HepG2 (cell line): ENCODE measurements at regions not wholly inside any gene's neighbourhood (a gene's known extent, or its start where the extent isn't known, plus 50 kb on each side); places are given as distances from the start of the nearest gene placed in this dataset.

Experiments
- ATAC-seq: fragments of 200-7000 bp; cut with Tn5 transposase; 3 replicates; pipeline ENCODE4 v1.9.1; 2020; ENCODE audit warnings: mild to moderate bottlenecking, moderate library complexity
- BruUV-seq: library from RNA; stranded (reverse); fragments of 400-500 nt; replicated peaks from 2 replicates; lab custom pipeline; 2021; lab: Mats Ljungman, UMichigan
- CTCF ChIA-PET: fragments of 300-600 bp; formaldehyde crosslinking; extraction: SDS; loops from one replicate; lab custom pipeline; 2021; ENCODE audit warnings: low total read pairs, inconsistent platforms, low intra/inter-chr PET ratio; lab: Yijun Ruan, JAX
- POLR2A ChIA-PET: fragments of 350-600 bp; sonication (Branson Sonifier 250); formaldehyde crosslinking; loops from one replicate; lab custom pipeline; 2020; ENCODE audit warnings: antibody characterized with exemption, inconsistent platforms; lab: Yijun Ruan, JAX
- DNase-seq: peaks from one replicate; pipeline ENCODE4 v3.0.0-alpha.2; 2015; ENCODE audit warnings: low spot score
- FAIRE-seq: peaks from 3 replicates; lab custom pipeline; 2011; peaks lifted over from hg19 to GRCh38; lab: Jason Lieb, UNC
- H2AFZ ChIP-seq: one replicate; pipeline ENCODE4 v1.6.1; 2011; ENCODE audit warnings: low read length, inconsistent platforms
- H3K27ac ChIP-seq: fragments of 300-600 bp; 3 replicates; pipeline ENCODE4 v1.8.0; 2011; ENCODE audit warnings: mixed run types, mild to moderate bottlenecking, mixed read lengths, low read length, inconsistent platforms; ENCODE audit not compliant: insufficient read depth; ENCODE audit errors: extremely low read length
- H3K27me3 ChIP-seq, 2 experiments: fragments of 200-600 bp in 1 of 2; 2 replicates in 1 of 2; 3 replicates in 1 of 2; pipeline versions ENCODE4 v1.6.0 to v1.8.0; 2011; ENCODE audit warnings: low read length in 2 of 2, mild to moderate bottlenecking in 2 of 2, moderate library complexity in 2 of 2, inconsistent platforms in 1 of 2; ENCODE audit not compliant: insufficient read depth in 2 of 2, control insufficient read depth in 1 of 2
- H3K36me3 ChIP-seq, 2 experiments: fragments of 200-600 bp in 1 of 2; replicated peaks in 1 of 2; 2 replicates in 1 of 2; 3 replicates in 1 of 2; pipeline versions ENCODE4 v1.5.1 to v1.8.0; 2011; ENCODE audit warnings: low read length in 2 of 2, inconsistent platforms in 1 of 2; ENCODE audit not compliant: insufficient read depth in 2 of 2, control insufficient read depth in 1 of 2
- H3K4me1 ChIP-seq: 2 replicates; pipeline ENCODE4 v1.5.1; 2012; ENCODE audit warnings: low read length, inconsistent platforms; ENCODE audit not compliant: insufficient read depth
- H3K4me2 ChIP-seq: 2 replicates; pipeline ENCODE4 v1.6.0; 2011; ENCODE audit warnings: low read depth, low read length, inconsistent platforms
- H3K4me3 ChIP-seq, 3 experiments: fragments of 200-600 bp in 1 of 3; sonication (generic), shearing (Covaris generic) in 1 of 3; replicated peaks in 1 of 3; 2 replicates each; pipeline ENCODE4 v1.5.1; 2011 to 2016; ENCODE audit warnings: low read length in 3 of 3, inconsistent platforms in 2 of 3, low read depth in 2 of 3, mild to moderate bottlenecking in 2 of 3, control low read depth in 1 of 3, mixed read lengths in 1 of 3; ENCODE audit not compliant: insufficient read depth in 1 of 3
- H3K79me2 ChIP-seq: one replicate; pipeline ENCODE4 v1.6.1; 2011; ENCODE audit warnings: low read length, inconsistent platforms; ENCODE audit not compliant: insufficient read depth
- H3K9ac ChIP-seq: 2 replicates; pipeline ENCODE4 v1.6.0; 2011; ENCODE audit warnings: mild to moderate bottlenecking, low read depth, low read length, inconsistent platforms; ENCODE audit not compliant: insufficient read depth
- H3K9me3 ChIP-seq: 2 replicates; pipeline ENCODE4 v1.5.1; 2012; ENCODE audit warnings: mild to moderate bottlenecking, low read length
- H4K20me1 ChIP-seq: 2 replicates; pipeline ENCODE4 v1.6.0; 2011; ENCODE audit warnings: inconsistent platforms, mild to moderate bottlenecking, low read length, moderate library complexity; ENCODE audit not compliant: insufficient read depth
- ARID2 ChIP-seq: sonication (generic); formaldehyde crosslinking; IDR thresholded peaks from 2 replicates; pipeline ENCODE4 v1.8.1; 2022; ENCODE audit warnings: mild to moderate bottlenecking, missing genetic modification reagents, borderline replicate concordance
- GFI1 ChIP-seq: sonication (generic); formaldehyde crosslinking; IDR thresholded peaks from 2 replicates; pipeline ENCODE4 v1.5.0; 2020; ENCODE audit warnings: missing genetic modification reagents, mild to moderate bottlenecking, borderline replicate concordance
- HNF1B ChIP-seq: sonication (generic); formaldehyde crosslinking; IDR thresholded peaks from 2 replicates; pipeline ENCODE4 v1.5.1; 2020; ENCODE audit warnings: mild to moderate bottlenecking, moderate library complexity, missing genetic modification reagents
- KLF12 ChIP-seq: sonication (generic); formaldehyde crosslinking; IDR thresholded peaks from 2 replicates; pipeline ENCODE4 v1.4.0; 2020; ENCODE audit warnings: missing genetic modification reagents, borderline replicate concordance
- KMT2B ChIP-seq: IDR thresholded peaks from 2 replicates; pipeline ENCODE4 v1.6.1; 2016; ENCODE audit warnings: missing genetic modification reagents, missing compliant biosample characterization
- MTA1 ChIP-seq: sonication (generic); formaldehyde crosslinking; IDR thresholded peaks from 2 replicates; pipeline ENCODE4 v1.4.0; 2020; ENCODE audit warnings: missing genetic modification reagents, mild to moderate bottlenecking, borderline replicate concordance
- MYC ChIP-seq: sonication (generic); formaldehyde crosslinking; IDR thresholded peaks from 2 replicates; pipeline ENCODE4 v1.9.0; 2021; ENCODE audit warnings: missing genetic modification reagents, borderline replicate concordance
- NCOA5 ChIP-seq: sonication (generic); formaldehyde crosslinking; IDR thresholded peaks from 2 replicates; pipeline ENCODE4 v1.4.0; 2020; ENCODE audit warnings: missing genetic modification reagents
- PREB ChIP-seq: sonication (generic); formaldehyde crosslinking; IDR thresholded peaks from 2 replicates; pipeline ENCODE4 v1.4.0; 2020; ENCODE audit warnings: missing genetic modification reagents
- SIX4 ChIP-seq: sonication (generic); formaldehyde crosslinking; IDR thresholded peaks from 2 replicates; pipeline ENCODE4 v1.4.0; 2020; ENCODE audit warnings: missing genetic modification reagents
- ZNF335 ChIP-seq: sonication (generic); formaldehyde crosslinking; IDR thresholded peaks from 2 replicates; pipeline ENCODE4 v1.4.0; 2020; ENCODE audit warnings: missing genetic modification reagents
- ZNF572 ChIP-seq: sonication (generic); formaldehyde crosslinking; IDR thresholded peaks from 2 replicates; pipeline ENCODE4 v1.5.1; 2020; ENCODE audit warnings: mild to moderate bottlenecking, missing genetic modification reagents
- ZNF577 ChIP-seq: sonication (generic); formaldehyde crosslinking; IDR thresholded peaks from 2 replicates; pipeline ENCODE4 v1.4.0; 2020; ENCODE audit warnings: mild to moderate bottlenecking, low read depth, missing genetic modification reagents, borderline replicate concordance
- ZNF768 ChIP-seq: sonication (generic); formaldehyde crosslinking; IDR thresholded peaks from 2 replicates; pipeline ENCODE4 v1.4.0; 2020; ENCODE audit warnings: missing genetic modification reagents
- ZZZ3 ChIP-seq: sonication (generic); formaldehyde crosslinking; IDR thresholded peaks from 2 replicates; pipeline ENCODE4 v1.4.0; 2020; ENCODE audit warnings: missing genetic modification reagents, mild to moderate bottlenecking, borderline replicate concordance
- WGBS: methylation state at CpG from one replicate; pipeline ENCODE4 v1.1.6; 2017; ENCODE audit warnings: low lambda C conversion rate; 5-methylcytosine and 5-hydroxymethylcytosine counted together
- in situ Hi-C: cut with HindIII; loops from 2 replicates; pipeline ENCODE4 v1.10.0; 2017; ENCODE audit warnings: low pct_unique_long_range_greater_than_20kb; ENCODE audit not compliant: extremely low pct_ligation_motif_present
- intact Hi-C: fragments of 100-400 bp; cut with micrococcal nuclease; formaldehyde crosslinking; loops from one replicate; pipeline ENCODE4 v1.10.0; 2022; ENCODE audit not compliant: unreplicated experiment

GRCh38 chr5:6847870-6848269 lies 134.6 kb downstream of the TENT4A start:
- 56% methylated on average over 6 of the region's 6 CpGs for WGBS
- intact Hi-C loops: no loop called here
- Histone ChIP-seq H4K20me1 (no peaks in the 10 kb centered on the region), H3K27ac (no peak overlapping the region), H3K9ac (no peak overlapping the region), H3K36me3 (no peaks in the 10 kb centered on the region), H3K79me2 (no peaks in the 10 kb centered on the region), H2AFZ (no peak overlapping the region), H3K4me3 (no peak overlapping the region), H3K27me3 (peaks cover 0 to 4% of the 10 kb centered on the region in 2 experiments; a peak in 1 of 5 replicates)
- no TSS peak for BruUV-seq
- CTCF ChIA-PET: no interaction called here
- in situ Hi-C loops: no loop called here
- FAIRE-seq: no peak
- TF ChIP-seq ZNF572: no peak
- no peak for TF ChIP-seq SIX4 (CRISPR knock-in tag)
- TF ChIP-seq PREB: no peak
- TF ChIP-seq HNF1B (CRISPR knock-in tag): no peak
- no peak for TF ChIP-seq ZNF768
- TF ChIP-seq MYC (CRISPR knock-in tag): no peak
- no peak for TF ChIP-seq ZNF577 (CRISPR knock-in tag)
- TF ChIP-seq KLF12: no peak
- TF ChIP-seq NCOA5 (CRISPR knock-in tag): no peak
- TF ChIP-seq KMT2B (CRISPR knock-in tag): no peak
- TF ChIP-seq ZZZ3: no peak
- TF ChIP-seq ARID2: no peak
- TF ChIP-seq MTA1 (CRISPR knock-in tag): no peak
- TF ChIP-seq GFI1: no peak
- no peak for TF ChIP-seq ZNF335 (CRISPR knock-in tag)
- TF ChIP-seq, all 625 proteins: peak for 0
- no peak for DNase-seq
- no peak overlapping the region for H3K4me2 ChIP-seq
- ATAC-seq: no peak
- H3K9me3 ChIP-seq: peaks cover 23% of the 10 kb centered on the region; the same call in 1 of the 2 replicates
- POLR2A ChIA-PET: no interaction called here
- no peaks in the 10 kb centered on the region for H3K4me1 ChIP-seq
